ENCODE measurements at regions not wholly inside any gene's neighbourhood (a gene's known extent, or its start where the extent isn't known, plus 50 kb on each side); places are given as distances from the start of the nearest gene placed in this dataset.

GRCh38 chr21:23247334-23247733, 2249.1 kb downstream of the NCAM2 start:
- no peak for DNase-seq
- no peaks in the 10 kb centered on the region for H3K4me1 Mint-ChIP-seq
- POLR2A ChIA-PET, result no interaction called here
- Histone ChIP-seq H3K27ac (ENCODE audit: low read depth, low read length) (no peak overlapping the region), H3K4me1 (ENCODE audit: control insufficient read depth in 2 of 2, insufficient read depth in 2 of 2, low read length in 2 of 2) (no peaks in the 10 kb centered on the region), H3K9me3 (ENCODE audit: control insufficient read depth in 2 of 3, low read length in 3 of 3) (no peaks in the 10 kb centered on the region), H3K4me3 (ENCODE audit: low read length) (no peak overlapping the region), H3K36me3 (ENCODE audit: control insufficient read depth in 2 of 3, insufficient read depth in 3 of 3, low read length in 3 of 3) (no peaks in the 10 kb centered on the region), H3K27me3 (ENCODE audit: control insufficient read depth in 2 of 2, insufficient read depth in 2 of 2, low read length in 2 of 2) (no peaks in the 10 kb centered on the region)
- no peaks in the 10 kb centered on the region for H3K27me3 Mint-ChIP-seq
- no peaks in the 10 kb centered on the region for H3K36me3 Mint-ChIP-seq
- H3K9me3 Mint-ChIP-seq, result peaks cover 0 to 6% (median 0%) of the 10 kb centered on the region in 11 donors
- CTCF ChIA-PET, result no interaction called here
- H3K27ac Mint-ChIP-seq, result no peak overlapping the region
- intact Hi-C loops (cut with micrococcal nuclease), result no loop called here
- ATAC-seq, result no peak
- no peak overlapping the region for H3K4me3 Mint-ChIP-seq

- Histone ChIP-seq H3K36me3 (ENCODE audit: control insufficient read depth in 2 of 3, insufficient read depth in 3 of 3, low read length in 3 of 3) (no peaks in the 10 kb centered on the region), H3K27me3 (ENCODE audit: control insufficient read depth in 2 of 2, insufficient read depth in 2 of 2, low read length in 2 of 2) (no peaks in the 10 kb centered on the region), H3K4me1 (ENCODE audit: control insufficient read depth in 2 of 2, insufficient read depth in 2 of 2, low read length in 2 of 2) (no peaks in the 10 kb centered on the region), H3K27ac (ENCODE audit: low read depth, low read length) (no peak overlapping the region), H3K9me3 (ENCODE audit: control insufficient read depth in 2 of 3, low read length in 3 of 3) (no peaks in the 10 kb centered on the region), H3K4me3 (ENCODE audit: low read length) (no peak overlapping the region)
- POLR2A ChIA-PET, result no interaction called here
- H3K27me3 Mint-ChIP-seq, result no peaks in the 10 kb centered on the region
- H3K36me3 Mint-ChIP-seq, result no peaks in the 10 kb centered on the region
- no peak overlapping the region for H3K4me3 Mint-ChIP-seq
- H3K9me3 Mint-ChIP-seq, result peaks cover 0 to 10% (median 0%) of the 10 kb centered on the region in 11 donors
- CTCF ChIA-PET, result no interaction called here
- DNase-seq (no peak), ATAC-seq (no peak)
- no peak overlapping the region for H3K27ac Mint-ChIP-seq
- no peaks in the 10 kb centered on the region for H3K4me1 Mint-ChIP-seq
- intact Hi-C loops (cut with micrococcal nuclease), result no loop called here
Observed at GRCh38 chr21:23245255-23245654, 2247.0 kb downstream of the NCAM2 start.

- no peaks in the 10 kb centered on the region for H3K27me3 Mint-ChIP-seq
Observed at GRCh38 chr21:23223882-23224281, 2225.7 kb downstream of the NCAM2 start.

GRCh38 chr21:23218667-23219066, 2220.5 kb downstream of the NCAM2 start:
- ChIA-PET POLR2A (no interaction called here), CTCF (no interaction called here)
- H3K36me3 ChIP-seq (ENCODE audit: control insufficient read depth in 2 of 3, insufficient read depth in 3 of 3, low read length in 3 of 3), result no peaks in the 10 kb centered on the region
- Mint-ChIP-seq H3K9me3 (peaks cover 0 to 9% (median 4%) of the 10 kb centered on the region in 11 donors), H3K27ac (no peak overlapping the region), H3K4me3 (no peak overlapping the region), H3K27me3 (no peaks in the 10 kb centered on the region), H3K4me1 (no peaks in the 10 kb centered on the region), H3K36me3 (no peaks in the 10 kb centered on the region)
- no peaks in the 10 kb centered on the region for H3K27me3 ChIP-seq (ENCODE audit: control insufficient read depth in 2 of 2, insufficient read depth in 2 of 2, low read length in 2 of 2)
- no peaks in the 10 kb centered on the region for H3K4me1 ChIP-seq (ENCODE audit: control insufficient read depth in 2 of 2, insufficient read depth in 2 of 2, low read length in 2 of 2)
- intact Hi-C loops (cut with micrococcal nuclease), result no loop called here
- DNase-seq (no peak), ATAC-seq (no peak)
- no peak overlapping the region for H3K4me3 ChIP-seq (ENCODE audit: low read length)
- H3K27ac ChIP-seq (ENCODE audit: low read depth, low read length), result no peak overlapping the region
- H3K9me3 ChIP-seq (ENCODE audit: control insufficient read depth in 2 of 3, low read length in 3 of 3), result no peaks in the 10 kb centered on the region

More at GRCh38 chr21:23223882-23224281, 2225.7 kb downstream of the NCAM2 start:
- H3K27ac ChIP-seq (ENCODE audit: low read depth, low read length), result no peak overlapping the region
- no peak overlapping the region for H3K4me3 ChIP-seq (ENCODE audit: low read length)
- POLR2A ChIA-PET, result no interaction called here
- intact Hi-C loops (cut with micrococcal nuclease), result no loop called here
- CTCF ChIA-PET, result no interaction called here
- no peak overlapping the region for H3K4me3 Mint-ChIP-seq
- no peaks in the 10 kb centered on the region for H3K36me3 Mint-ChIP-seq
- DNase-seq (no peak), ATAC-seq (no peak)
- no peaks in the 10 kb centered on the region for H3K36me3 ChIP-seq (ENCODE audit: control insufficient read depth in 2 of 3, insufficient read depth in 3 of 3, low read length in 3 of 3)
- no peaks in the 10 kb centered on the region for H3K9me3 ChIP-seq (ENCODE audit: control insufficient read depth in 2 of 3, low read length in 3 of 3)
- H3K4me1 ChIP-seq (ENCODE audit: control insufficient read depth in 2 of 2, insufficient read depth in 2 of 2, low read length in 2 of 2), result no peaks in the 10 kb centered on the region
- peaks cover 0 to 7% (median 0%) of the 10 kb centered on the region in 11 donors for H3K9me3 Mint-ChIP-seq
- H3K4me1 Mint-ChIP-seq, result no peaks in the 10 kb centered on the region
- H3K27me3 ChIP-seq (ENCODE audit: control insufficient read depth in 2 of 2, insufficient read depth in 2 of 2, low read length in 2 of 2), result no peaks in the 10 kb centered on the region
- H3K27ac Mint-ChIP-seq, result no peak overlapping the region

GRCh38 chr21:23217597-23217996, 2219.4 kb downstream of the NCAM2 start:
- no peaks in the 10 kb centered on the region for H3K4me1 Mint-ChIP-seq
- H3K27me3 ChIP-seq (ENCODE audit: control insufficient read depth in 2 of 2, insufficient read depth in 2 of 2, low read length in 2 of 2), result no peaks in the 10 kb centered on the region
- H3K9me3 Mint-ChIP-seq, result peaks cover 0 to 13% (median 4%) of the 10 kb centered on the region in 11 donors
- no peak overlapping the region for H3K4me3 ChIP-seq (ENCODE audit: low read length)
- H3K36me3 ChIP-seq (ENCODE audit: control insufficient read depth in 2 of 3, insufficient read depth in 3 of 3, low read length in 3 of 3), result no peaks in the 10 kb centered on the region
- ChIA-PET POLR2A (no interaction called here), CTCF (no interaction called here)
- H3K27me3 Mint-ChIP-seq, result no peaks in the 10 kb centered on the region
- H3K27ac ChIP-seq (ENCODE audit: low read depth, low read length), result no peak overlapping the region
- peaks cover 0 to 7% (median 0%) of the 10 kb centered on the region in 3 experiments for H3K9me3 ChIP-seq (ENCODE audit: control insufficient read depth in 2 of 3, low read length in 3 of 3)
- DNase-seq (no peak), ATAC-seq (no peak)
- no peak overlapping the region for H3K27ac Mint-ChIP-seq
- intact Hi-C loops (cut with micrococcal nuclease), result loop anchor here in 1 of 2 donors (1.0 kb wide), 1 partner anchor 10 kb away; no protein-coding TSS in a partner anchor
- no peaks in the 10 kb centered on the region for H3K4me1 ChIP-seq (ENCODE audit: control insufficient read depth in 2 of 2, insufficient read depth in 2 of 2, low read length in 2 of 2)
- H3K36me3 Mint-ChIP-seq, result no peaks in the 10 kb centered on the region
- no peak overlapping the region for H3K4me3 Mint-ChIP-seq

- Histone ChIP-seq H3K9me3 (ENCODE audit: control insufficient read depth in 2 of 3, low read length in 3 of 3) (peaks cover 0 to 7% (median 0%) of the 10 kb centered on the region in 3 experiments), H3K4me3 (ENCODE audit: low read length) (no peak overlapping the region), H3K4me1 (ENCODE audit: control insufficient read depth in 2 of 2, insufficient read depth in 2 of 2, low read length in 2 of 2) (no peaks in the 10 kb centered on the region), H3K27ac (ENCODE audit: low read depth, low read length) (no peak overlapping the region), H3K27me3 (ENCODE audit: control insufficient read depth in 2 of 2, insufficient read depth in 2 of 2, low read length in 2 of 2) (no peaks in the 10 kb centered on the region), H3K36me3 (ENCODE audit: control insufficient read depth in 2 of 3, insufficient read depth in 3 of 3, low read length in 3 of 3) (no peaks in the 10 kb centered on the region)
- CTCF ChIA-PET, result no interaction called here
- Mint-ChIP-seq H3K4me3 (no peak overlapping the region), H3K27ac (no peak overlapping the region), H3K27me3 (no peaks in the 10 kb centered on the region), H3K9me3 (peaks cover 0 to 16% (median 6%) of the 10 kb centered on the region in 11 donors), H3K4me1 (no peaks in the 10 kb centered on the region), H3K36me3 (no peaks in the 10 kb centered on the region)
- POLR2A ChIA-PET, result no interaction called here
- DNase-seq (no peak), ATAC-seq (no peak)
- intact Hi-C loops (cut with micrococcal nuclease), result no loop called here
Observed at GRCh38 chr21:23215261-23215660, 2217.1 kb downstream of the NCAM2 start.
